Neural crest cell (in vitro differentiated cells): ENCODE measurements at regions not wholly inside any gene's neighbourhood (a gene's known extent, or its start where the extent isn't known, plus 50 kb on each side); places are given as distances from the start of the nearest gene placed in this dataset.

Source experiments
- DNase-seq: peaks from one replicate; pipeline ENCODE4 v3.0.0; 2021; ENCODE audit warnings: low read depth, mixed read lengths, low spot score
- H3K27ac Mint-ChIP-seq: one replicate; pipeline ENCODE4 v1.8.0; 2021; ENCODE audit warnings: mild to moderate bottlenecking, mixed read lengths; ENCODE audit not compliant: unreplicated experiment
- H3K27me3 Mint-ChIP-seq: 2 replicates; pipeline ENCODE4 v1.8.0; 2021; ENCODE audit warnings: low read depth, mild to moderate bottlenecking, mixed read lengths
- H3K36me3 Mint-ChIP-seq: 2 replicates; pipeline ENCODE4 v1.8.0; 2021; ENCODE audit warnings: low read depth, mild to moderate bottlenecking, mixed read lengths
- H3K4me1 Mint-ChIP-seq: 2 replicates; pipeline ENCODE4 v1.8.0; 2021; ENCODE audit warnings: mixed read lengths
- H3K4me3 Mint-ChIP-seq: one replicate; pipeline ENCODE4 v1.8.0; 2021; ENCODE audit warnings: mild to moderate bottlenecking, mixed read lengths
- H3K9me3 Mint-ChIP-seq: 2 replicates; pipeline ENCODE4 v1.8.0; 2021; ENCODE audit warnings: mixed read lengths
- TF ChIP-seq, protein P1 (sequence below): fragments of 200-600 bp; sonication (generic); conservative IDR thresholded peaks from 2 replicates; pipeline ENCODE4 v1.5.0; 2021; ENCODE audit warnings: antibody characterized with exemption, mild to moderate bottlenecking

DNA sequence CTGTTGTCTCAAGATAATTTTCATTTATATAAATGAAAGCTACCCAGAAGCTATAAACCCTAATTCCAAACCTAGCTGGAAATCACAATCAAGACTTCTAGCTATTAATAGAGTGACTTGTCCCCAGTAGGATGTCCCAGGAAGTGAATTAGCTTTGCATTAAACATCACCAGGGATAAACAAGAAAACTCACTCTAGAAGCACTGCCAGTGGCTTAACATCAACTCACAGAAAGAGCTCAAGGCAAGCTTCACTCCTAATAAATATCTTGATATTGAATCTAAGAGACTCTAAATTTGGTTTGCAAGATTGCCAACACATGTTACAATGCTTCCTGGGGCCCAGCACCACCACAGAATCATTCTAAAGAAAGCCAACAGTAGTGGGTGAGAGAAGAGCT lies 468.7 kb upstream of the FAM241A start:
- TF ChIP-seq, protein P1, sequence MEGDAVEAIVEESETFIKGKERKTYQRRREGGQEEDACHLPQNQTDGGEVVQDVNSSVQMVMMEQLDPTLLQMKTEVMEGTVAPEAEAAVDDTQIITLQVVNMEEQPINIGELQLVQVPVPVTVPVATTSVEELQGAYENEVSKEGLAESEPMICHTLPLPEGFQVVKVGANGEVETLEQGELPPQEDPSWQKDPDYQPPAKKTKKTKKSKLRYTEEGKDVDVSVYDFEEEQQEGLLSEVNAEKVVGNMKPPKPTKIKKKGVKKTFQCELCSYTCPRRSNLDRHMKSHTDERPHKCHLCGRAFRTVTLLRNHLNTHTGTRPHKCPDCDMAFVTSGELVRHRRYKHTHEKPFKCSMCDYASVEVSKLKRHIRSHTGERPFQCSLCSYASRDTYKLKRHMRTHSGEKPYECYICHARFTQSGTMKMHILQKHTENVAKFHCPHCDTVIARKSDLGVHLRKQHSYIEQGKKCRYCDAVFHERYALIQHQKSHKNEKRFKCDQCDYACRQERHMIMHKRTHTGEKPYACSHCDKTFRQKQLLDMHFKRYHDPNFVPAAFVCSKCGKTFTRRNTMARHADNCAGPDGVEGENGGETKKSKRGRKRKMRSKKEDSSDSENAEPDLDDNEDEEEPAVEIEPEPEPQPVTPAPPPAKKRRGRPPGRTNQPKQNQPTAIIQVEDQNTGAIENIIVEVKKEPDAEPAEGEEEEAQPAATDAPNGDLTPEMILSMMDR, result no peak
- no peaks in the 10 kb centered on the region for H3K27me3 Mint-ChIP-seq
- no peak overlapping the region for H3K4me3 Mint-ChIP-seq
- no peak overlapping the region for H3K27ac Mint-ChIP-seq
- H3K4me1 Mint-ChIP-seq, result peaks cover 26% of the 10 kb centered on the region
- H3K9me3 Mint-ChIP-seq, result no peaks in the 10 kb centered on the region
- H3K36me3 Mint-ChIP-seq, result no peaks in the 10 kb centered on the region
- DNase-seq, result no peak

GRCh38 chr4:111678479-111678878 lies 466.8 kb upstream of the FAM241A start:
- H3K27me3 Mint-ChIP-seq, result no peaks in the 10 kb centered on the region
- TF ChIP-seq, protein P1, result no peak
- no peak overlapping the region for H3K27ac Mint-ChIP-seq
- peaks cover 42% of the 10 kb centered on the region for H3K4me1 Mint-ChIP-seq
- peaks cover 4% of the 10 kb centered on the region for H3K9me3 Mint-ChIP-seq
- no peaks in the 10 kb centered on the region for H3K36me3 Mint-ChIP-seq
- no peak overlapping the region for H3K4me3 Mint-ChIP-seq
- no peak for DNase-seq

DNA sequence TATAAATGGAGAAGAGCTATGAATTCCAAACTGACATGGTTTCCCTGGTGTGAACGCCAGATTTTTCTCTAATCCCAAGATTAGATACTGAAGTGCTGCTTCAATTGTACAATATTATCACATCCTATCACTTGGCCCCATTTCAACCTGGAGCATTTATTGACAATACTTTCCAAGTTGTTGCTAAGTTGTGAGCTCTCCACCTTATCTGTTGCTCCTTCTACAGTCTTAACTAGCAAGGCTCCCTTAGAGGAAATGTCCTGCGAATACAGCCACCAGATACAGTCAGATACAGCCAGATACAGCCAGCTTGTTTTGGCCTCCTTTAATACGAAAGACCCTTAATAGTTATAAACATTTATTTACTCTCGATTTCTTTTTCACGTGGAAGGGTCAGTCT lies 466.3 kb upstream of the FAM241A start:
- H3K9me3 Mint-ChIP-seq, result peaks cover 4% of the 10 kb centered on the region
- TF ChIP-seq, protein P1, result no peak
- H3K27ac Mint-ChIP-seq, result no peak overlapping the region
- no peak for DNase-seq
- H3K4me1 Mint-ChIP-seq, result peaks cover 43% of the 10 kb centered on the region
- no peak overlapping the region for H3K4me3 Mint-ChIP-seq
- no peaks in the 10 kb centered on the region for H3K36me3 Mint-ChIP-seq
- no peaks in the 10 kb centered on the region for H3K27me3 Mint-ChIP-seq

DNA sequence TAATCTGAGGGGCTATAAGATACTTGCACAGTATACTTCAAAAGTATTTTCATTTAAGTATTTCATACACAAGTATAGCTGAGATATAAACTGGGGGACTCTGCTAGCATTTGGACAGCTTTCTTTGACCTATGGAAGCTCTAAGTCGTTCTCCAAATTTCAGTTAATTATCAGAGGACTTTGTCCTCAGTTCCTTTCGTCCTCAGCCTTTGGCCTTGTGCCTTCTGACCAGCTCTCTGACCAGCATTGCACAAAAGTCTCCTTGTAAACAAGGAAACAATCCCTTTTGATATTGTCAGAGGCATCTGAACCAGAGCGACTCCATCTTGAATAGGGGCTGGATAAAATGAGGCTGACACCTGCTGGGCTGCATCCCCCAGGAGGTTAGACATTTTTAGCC lies 464.0 kb upstream of the FAM241A start:
- peak overlapping the region; percentile 24 for H3K4me3 Mint-ChIP-seq
- H3K27me3 Mint-ChIP-seq, result no peaks in the 10 kb centered on the region
- H3K36me3 Mint-ChIP-seq, result no peaks in the 10 kb centered on the region
- peaks cover 51% of the 10 kb centered on the region for H3K4me1 Mint-ChIP-seq
- TF ChIP-seq, protein P1, result no peak
- no peak overlapping the region for H3K27ac Mint-ChIP-seq
- H3K9me3 Mint-ChIP-seq, result peaks cover 8% of the 10 kb centered on the region
- DNase-seq, result no peak

DNA sequence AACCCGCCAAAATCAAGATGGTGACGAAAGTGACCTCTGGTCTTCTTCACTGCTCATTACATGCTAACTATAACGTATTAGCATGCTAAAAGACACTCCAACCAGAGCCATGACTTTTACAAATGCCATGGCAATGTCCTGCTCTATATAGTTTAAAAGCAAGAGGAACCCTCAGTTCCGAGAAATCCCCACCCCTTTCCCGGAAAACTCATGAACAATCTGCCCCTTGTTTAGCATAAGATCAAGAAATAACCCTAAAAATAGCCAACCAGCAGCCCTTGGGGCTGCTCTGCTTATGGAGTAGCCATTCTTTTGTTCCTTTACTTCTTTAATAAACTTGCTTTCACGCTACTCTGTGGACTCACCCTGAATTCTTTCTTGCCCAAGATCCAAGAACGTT lies 463.5 kb upstream of the FAM241A start:
- peak overlapping the region; percentile 24 for H3K4me3 Mint-ChIP-seq
- no peaks in the 10 kb centered on the region for H3K27me3 Mint-ChIP-seq
- peaks cover 47% of the 10 kb centered on the region for H3K4me1 Mint-ChIP-seq
- H3K27ac Mint-ChIP-seq, result no peak overlapping the region
- H3K9me3 Mint-ChIP-seq, result peaks cover 8% of the 10 kb centered on the region
- no peaks in the 10 kb centered on the region for H3K36me3 Mint-ChIP-seq
- TF ChIP-seq, protein P1, result no peak
- peak; percentile 2 for DNase-seq

GRCh38 chr4:111685205-111685604 lies 460.0 kb upstream of the FAM241A start:
- Mint-ChIP-seq H3K36me3 (no peaks in the 10 kb centered on the region), H3K9me3 (peaks cover 8% of the 10 kb centered on the region), H3K4me3 (no peak overlapping the region), H3K27ac (no peak overlapping the region), H3K4me1 (peaks cover 48% of the 10 kb centered on the region), H3K27me3 (no peaks in the 10 kb centered on the region)
- no peak for DNase-seq
- TF ChIP-seq, protein P1, result no peak
